HFFc6 (cell line): ENCODE measurements at regions not wholly inside any gene's neighbourhood (a gene's known extent, or its start where the extent isn't known, plus 50 kb on each side); places are given as distances from the start of the nearest gene placed in this dataset.

Experiments
- DNase-seq: peaks from one replicate; pipeline ENCODE4 v3.0.0-alpha.2; 2018
- H3K27ac Mint-ChIP-seq: 2 replicates; pipeline ENCODE4 v1.8.0; 2020; ENCODE audit warnings: mild to moderate bottlenecking, mixed read lengths
- H3K27me3 Mint-ChIP-seq: 2 replicates; pipeline ENCODE4 v1.8.0; 2021; ENCODE audit warnings: mild to moderate bottlenecking, moderate library complexity, mixed read lengths; ENCODE audit not compliant: insufficient read depth
- H3K36me3 Mint-ChIP-seq: 2 replicates; pipeline ENCODE4 v1.8.0; 2021; ENCODE audit warnings: low read depth, mixed read lengths
- H3K4me1 Mint-ChIP-seq: 2 replicates; pipeline ENCODE4 v1.8.0; 2020; ENCODE audit warnings: low read depth, mixed read lengths
- H3K4me3 Mint-ChIP-seq: 2 replicates; pipeline ENCODE4 v1.8.0; 2020; ENCODE audit warnings: mild to moderate bottlenecking, moderate library complexity, mixed read lengths
- H3K9me3 Mint-ChIP-seq: 2 replicates; pipeline ENCODE4 v1.8.0; 2020; ENCODE audit warnings: mild to moderate bottlenecking, mixed read lengths
- TF ChIP-seq, protein P1 (sequence below): fragments of 200-600 bp; sonication (generic); IDR thresholded peaks from 2 replicates; pipeline ENCODE4 v1.5.0; 2021; ENCODE audit warnings: antibody characterized with exemption, mild to moderate bottlenecking

- no peak overlapping the region for H3K4me3 Mint-ChIP-seq
- no peak overlapping the region for H3K27ac Mint-ChIP-seq
- no peaks in the 10 kb centered on the region for H3K4me1 Mint-ChIP-seq
- H3K36me3 Mint-ChIP-seq: no peaks in the 10 kb centered on the region
- peak; percentile 32 for DNase-seq
- no peaks in the 10 kb centered on the region for H3K9me3 Mint-ChIP-seq
- H3K27me3 Mint-ChIP-seq: peaks cover 15% of the 10 kb centered on the region
- TF ChIP-seq, protein P1, sequence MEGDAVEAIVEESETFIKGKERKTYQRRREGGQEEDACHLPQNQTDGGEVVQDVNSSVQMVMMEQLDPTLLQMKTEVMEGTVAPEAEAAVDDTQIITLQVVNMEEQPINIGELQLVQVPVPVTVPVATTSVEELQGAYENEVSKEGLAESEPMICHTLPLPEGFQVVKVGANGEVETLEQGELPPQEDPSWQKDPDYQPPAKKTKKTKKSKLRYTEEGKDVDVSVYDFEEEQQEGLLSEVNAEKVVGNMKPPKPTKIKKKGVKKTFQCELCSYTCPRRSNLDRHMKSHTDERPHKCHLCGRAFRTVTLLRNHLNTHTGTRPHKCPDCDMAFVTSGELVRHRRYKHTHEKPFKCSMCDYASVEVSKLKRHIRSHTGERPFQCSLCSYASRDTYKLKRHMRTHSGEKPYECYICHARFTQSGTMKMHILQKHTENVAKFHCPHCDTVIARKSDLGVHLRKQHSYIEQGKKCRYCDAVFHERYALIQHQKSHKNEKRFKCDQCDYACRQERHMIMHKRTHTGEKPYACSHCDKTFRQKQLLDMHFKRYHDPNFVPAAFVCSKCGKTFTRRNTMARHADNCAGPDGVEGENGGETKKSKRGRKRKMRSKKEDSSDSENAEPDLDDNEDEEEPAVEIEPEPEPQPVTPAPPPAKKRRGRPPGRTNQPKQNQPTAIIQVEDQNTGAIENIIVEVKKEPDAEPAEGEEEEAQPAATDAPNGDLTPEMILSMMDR: peak; percentile 94
Measured at GRCh38 chr16:80466024-80466987, 74.5 kb upstream of the DYNLRB2 start.

DNA sequence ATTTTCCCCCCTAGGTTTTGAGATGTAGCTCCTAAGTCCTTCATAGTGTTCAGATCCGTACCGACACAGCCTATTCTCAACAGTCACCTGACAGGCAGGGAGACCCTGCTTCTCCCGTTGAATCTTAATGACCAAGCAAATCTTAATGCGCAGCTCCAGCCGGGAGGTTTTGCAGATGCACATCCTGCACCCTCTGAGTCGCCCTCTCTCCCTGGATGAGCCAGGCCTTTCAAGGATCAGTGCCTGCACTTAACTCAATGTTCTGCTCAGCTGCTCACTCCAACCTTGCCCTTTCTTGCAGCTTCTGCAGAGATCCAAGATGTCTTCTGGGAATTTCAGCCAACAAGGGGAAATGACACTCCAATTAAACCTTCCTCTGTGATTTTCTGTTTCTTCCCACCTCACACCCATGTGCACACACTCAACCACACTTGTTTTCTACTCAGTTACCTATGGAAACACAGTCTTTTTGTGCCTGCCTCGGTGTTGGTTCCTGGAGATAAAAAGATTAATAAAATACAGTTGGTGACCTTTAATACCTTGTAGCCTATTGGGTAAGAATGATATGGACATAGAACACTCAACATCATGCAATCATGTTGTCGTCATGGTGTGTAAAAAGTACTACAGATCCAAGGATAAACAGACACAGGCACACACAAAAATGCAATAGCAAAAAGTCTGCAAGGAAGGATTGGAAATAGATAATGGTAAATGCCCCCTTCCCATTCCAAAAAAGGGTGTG, 76.9 kb upstream of the DYNLRB2 start:
- H3K27me3 Mint-ChIP-seq: peaks cover 10% of the 10 kb centered on the region
- DNase-seq: no peak

DNA sequence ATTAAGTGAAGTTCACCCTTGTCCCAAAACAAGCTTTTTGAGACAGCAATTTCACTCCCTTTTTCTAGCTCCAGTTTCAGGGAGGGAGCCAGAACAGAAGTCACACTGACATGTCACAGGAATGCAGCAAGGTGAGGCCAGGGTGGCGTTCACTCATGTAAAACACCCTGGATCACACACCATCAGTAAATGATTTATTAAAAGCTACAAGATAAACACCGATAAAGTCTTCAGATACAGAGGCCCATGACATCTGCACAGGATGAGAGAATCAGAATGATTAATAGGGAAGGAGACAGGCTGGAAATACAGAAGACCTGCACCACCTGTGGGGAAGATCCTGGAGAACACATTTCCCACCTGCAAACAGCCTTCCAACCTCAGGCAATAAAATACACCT, 77.5 kb upstream of the DYNLRB2 start:
- Mint-ChIP-seq H3K4me1 (no peaks in the 10 kb centered on the region), H3K36me3 (no peaks in the 10 kb centered on the region), H3K27me3 (peaks cover 10% of the 10 kb centered on the region), H3K9me3 (no peaks in the 10 kb centered on the region), H3K27ac (no peak overlapping the region), H3K4me3 (no peak overlapping the region)
- DNase-seq: no peak
- TF ChIP-seq, protein P1: no peak

More for the DNA sequence above, 76.9 kb upstream of the DYNLRB2 start:
- no peaks in the 10 kb centered on the region for H3K4me1 Mint-ChIP-seq
- TF ChIP-seq, protein P1: no peak
- H3K9me3 Mint-ChIP-seq: no peaks in the 10 kb centered on the region
- H3K36me3 Mint-ChIP-seq: no peaks in the 10 kb centered on the region
- no peak overlapping the region for H3K4me3 Mint-ChIP-seq
- H3K27ac Mint-ChIP-seq: no peak overlapping the region

- no peak overlapping the region for H3K4me3 Mint-ChIP-seq
- H3K27ac Mint-ChIP-seq: no peak overlapping the region
- no peaks in the 10 kb centered on the region for H3K4me1 Mint-ChIP-seq
- peaks cover 10% of the 10 kb centered on the region for H3K27me3 Mint-ChIP-seq
- no peaks in the 10 kb centered on the region for H3K36me3 Mint-ChIP-seq
- DNase-seq: no peak
- no peaks in the 10 kb centered on the region for H3K9me3 Mint-ChIP-seq
- TF ChIP-seq, protein P1: no peak
Measured at GRCh38 chr16:80462917-80463316, 77.9 kb upstream of the DYNLRB2 start.

DNA sequence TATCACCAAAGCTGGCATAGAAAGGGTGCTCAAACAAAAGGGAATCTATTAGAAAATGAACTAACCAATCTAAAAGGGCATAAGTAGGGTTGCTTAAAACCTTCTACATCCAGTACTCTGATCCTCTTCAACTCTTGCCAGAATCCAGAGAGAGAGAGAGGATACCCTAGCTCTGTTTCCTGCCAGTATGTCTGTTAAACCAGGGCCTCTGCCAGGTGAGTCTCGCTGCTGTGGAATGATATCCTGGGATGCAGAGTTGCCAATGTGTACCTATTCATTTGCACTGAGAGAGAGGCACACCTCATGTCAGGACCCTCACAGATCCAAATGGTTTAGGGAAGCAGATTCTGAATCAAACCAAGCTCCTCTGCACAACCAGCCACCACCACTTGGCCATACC, 79.8 kb upstream of the DYNLRB2 start:
- Mint-ChIP-seq H3K4me1 (no peaks in the 10 kb centered on the region), H3K36me3 (no peaks in the 10 kb centered on the region), H3K9me3 (no peaks in the 10 kb centered on the region), H3K4me3 (no peak overlapping the region), H3K27me3 (peaks cover 8% of the 10 kb centered on the region), H3K27ac (no peak overlapping the region)
- TF ChIP-seq, protein P1: no peak
- no peak for DNase-seq
